GM06990 (cell line): ENCODE measurements at regions not wholly inside any gene's neighbourhood (a gene's known extent, or its start where the extent isn't known, plus 50 kb on each side); places are given as distances from the start of the nearest gene placed in this dataset.

Experiments used
- DNase-seq: peaks from one replicate; pipeline ENCODE4 v3.0.0-alpha.2; 2011; ENCODE audit not compliant: insufficient read length; ENCODE audit errors: extremely low read depth
- H3K27me3 ChIP-seq: replicated peaks from 2 replicates; pipeline ENCODE4 v1.6.0; 2011; ENCODE audit warnings: low read length; ENCODE audit not compliant: control insufficient read depth, insufficient read depth
- H3K36me3 ChIP-seq: 2 replicates; pipeline ENCODE4 v1.5.1; 2011; ENCODE audit warnings: low read length; ENCODE audit not compliant: control insufficient read depth, insufficient read depth
- H3K4me3 ChIP-seq: replicated peaks from 2 replicates; pipeline ENCODE4 v1.5.1; 2011; ENCODE audit warnings: low read depth, mild to moderate bottlenecking, control low read depth, low read length
- TF ChIP-seq, protein P1 (sequence below): IDR thresholded peaks from 2 replicates; pipeline ENCODE4 v1.5.1; 2011; ENCODE audit warnings: low read length, control low read depth, mild to moderate bottlenecking, inconsistent platforms; ENCODE audit not compliant: insufficient read depth, poor library complexity, severe bottlenecking

- no peaks in the 10 kb centered on the region for H3K27me3 ChIP-seq
- no peak overlapping the region for H3K4me3 ChIP-seq
- TF ChIP-seq, protein P1, sequence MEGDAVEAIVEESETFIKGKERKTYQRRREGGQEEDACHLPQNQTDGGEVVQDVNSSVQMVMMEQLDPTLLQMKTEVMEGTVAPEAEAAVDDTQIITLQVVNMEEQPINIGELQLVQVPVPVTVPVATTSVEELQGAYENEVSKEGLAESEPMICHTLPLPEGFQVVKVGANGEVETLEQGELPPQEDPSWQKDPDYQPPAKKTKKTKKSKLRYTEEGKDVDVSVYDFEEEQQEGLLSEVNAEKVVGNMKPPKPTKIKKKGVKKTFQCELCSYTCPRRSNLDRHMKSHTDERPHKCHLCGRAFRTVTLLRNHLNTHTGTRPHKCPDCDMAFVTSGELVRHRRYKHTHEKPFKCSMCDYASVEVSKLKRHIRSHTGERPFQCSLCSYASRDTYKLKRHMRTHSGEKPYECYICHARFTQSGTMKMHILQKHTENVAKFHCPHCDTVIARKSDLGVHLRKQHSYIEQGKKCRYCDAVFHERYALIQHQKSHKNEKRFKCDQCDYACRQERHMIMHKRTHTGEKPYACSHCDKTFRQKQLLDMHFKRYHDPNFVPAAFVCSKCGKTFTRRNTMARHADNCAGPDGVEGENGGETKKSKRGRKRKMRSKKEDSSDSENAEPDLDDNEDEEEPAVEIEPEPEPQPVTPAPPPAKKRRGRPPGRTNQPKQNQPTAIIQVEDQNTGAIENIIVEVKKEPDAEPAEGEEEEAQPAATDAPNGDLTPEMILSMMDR = no peak
- DNase-seq = no peak
- no peaks in the 10 kb centered on the region for H3K36me3 ChIP-seq
Observed at GRCh38 chr6:139972116-139972515, 597.7 kb upstream of the CITED2 start.

DNA sequence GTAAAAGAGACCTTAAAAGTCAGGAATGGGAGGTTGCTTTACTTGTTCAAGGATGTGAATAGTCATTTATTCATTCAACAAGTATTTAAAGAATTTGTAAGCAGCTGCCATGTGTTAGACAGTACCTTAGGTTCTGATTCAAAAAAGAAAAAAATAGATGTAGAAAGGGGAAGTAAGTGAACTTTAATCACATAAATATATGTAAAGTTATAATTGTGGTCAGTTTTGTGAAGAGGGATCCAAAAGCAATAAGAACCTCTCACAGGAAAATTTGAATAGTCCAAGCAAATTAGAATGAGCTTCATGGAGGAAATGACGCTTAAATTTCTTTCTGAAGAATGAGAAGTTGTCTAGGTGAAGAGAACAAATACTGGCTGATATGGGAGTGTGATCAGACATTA, 596.1 kb upstream of the CITED2 start:
- Histone ChIP-seq H3K36me3 (no peaks in the 10 kb centered on the region), H3K4me3 (no peak overlapping the region), H3K27me3 (no peaks in the 10 kb centered on the region)
- no peak for DNase-seq
- TF ChIP-seq, protein P1 = no peak

DNA sequence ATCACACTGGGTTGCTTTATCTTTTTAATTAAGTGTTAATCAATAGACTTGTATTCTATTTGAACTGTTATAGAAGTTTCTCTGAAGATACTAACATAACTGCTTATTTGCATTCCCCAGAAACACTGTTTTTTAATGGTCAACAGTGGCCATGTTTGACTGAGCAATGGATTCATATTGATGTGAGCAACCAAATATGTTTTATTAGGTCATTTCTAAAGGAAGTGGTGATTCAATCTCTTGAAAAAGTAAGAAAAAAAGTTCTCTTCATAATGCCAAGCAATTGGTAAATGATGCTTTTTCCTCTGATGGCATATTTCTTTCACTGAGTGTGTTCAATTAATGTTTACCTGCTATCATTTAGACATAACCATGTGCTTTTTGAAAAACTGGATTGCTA, 593.0 kb upstream of the CITED2 start:
- H3K27me3 ChIP-seq = no peaks in the 10 kb centered on the region

GRCh38 chr6:139965393-139965792, 590.9 kb upstream of the CITED2 start:
- Histone ChIP-seq H3K4me3 (no peak overlapping the region), H3K27me3 (no peaks in the 10 kb centered on the region), H3K36me3 (no peaks in the 10 kb centered on the region)
- TF ChIP-seq, protein P1 = no peak
- no peak for DNase-seq

More for the DNA sequence above, 593.0 kb upstream of the CITED2 start:
- DNase-seq = no peak
- no peaks in the 10 kb centered on the region for H3K36me3 ChIP-seq
- TF ChIP-seq, protein P1 = no peak
- H3K4me3 ChIP-seq = no peak overlapping the region

DNA sequence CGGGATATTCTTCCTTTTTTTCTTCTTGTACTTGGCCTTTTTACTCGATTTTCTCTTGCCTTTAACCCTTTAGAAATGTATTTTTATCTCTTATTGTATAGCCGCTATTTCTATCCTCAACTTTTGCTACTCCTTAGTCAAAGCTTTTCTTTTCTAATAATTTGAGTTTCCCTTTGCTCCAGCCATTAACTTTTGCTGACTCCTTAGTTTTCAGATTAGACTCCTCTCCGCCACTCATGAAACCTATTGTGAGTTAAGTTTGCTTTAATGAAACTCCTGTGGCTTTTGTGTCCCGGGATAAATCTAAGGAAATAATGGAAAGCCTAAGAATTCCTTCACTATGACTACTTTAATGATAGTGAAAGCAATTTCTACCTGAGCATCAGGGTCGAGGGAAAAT, 590.3 kb upstream of the CITED2 start:
- DNase-seq = no peak
- Histone ChIP-seq H3K27me3 (no peaks in the 10 kb centered on the region), H3K36me3 (no peaks in the 10 kb centered on the region), H3K4me3 (no peak overlapping the region)
- TF ChIP-seq, protein P1 = no peak

- H3K36me3 ChIP-seq = no peaks in the 10 kb centered on the region
- TF ChIP-seq, protein P1 = no peak
- H3K27me3 ChIP-seq = no peaks in the 10 kb centered on the region
- no peak overlapping the region for H3K4me3 ChIP-seq
- no peak for DNase-seq
Observed at GRCh38 chr6:139962654-139963347, 588.4 kb upstream of the CITED2 start.
